ENCODE measurements at regions not wholly inside any gene's neighbourhood (a gene's known extent, or its start where the extent isn't known, plus 50 kb on each side); places are given as distances from the start of the nearest gene placed in this dataset.

GRCh38 chr9:23172206-23172605, 653.8 kb downstream of the ELAVL2 start:
- H3K27me3 Mint-ChIP-seq (ENCODE audit: unreplicated experiment) = no peaks in the 10 kb centered on the region
- H3K4me1 Mint-ChIP-seq (ENCODE audit: unreplicated experiment) = no peaks in the 10 kb centered on the region
- no peak for TF ChIP-seq CTCF (IDR thresholded peaks at IDR 0.05; ENCODE audit: unreplicated experiment)
- DNase-seq (ENCODE audit: low spot score) = no peak
- H3K4me3 Mint-ChIP-seq (ENCODE audit: unreplicated experiment) = no peak overlapping the region
- H3K9me3 Mint-ChIP-seq (ENCODE audit: unreplicated experiment) = no peaks in the 10 kb centered on the region
- H3K36me3 Mint-ChIP-seq (ENCODE audit: low read depth, unreplicated experiment) = no peaks in the 10 kb centered on the region
- H3K27ac Mint-ChIP-seq (ENCODE audit: unreplicated experiment) = no peak overlapping the region

DNA sequence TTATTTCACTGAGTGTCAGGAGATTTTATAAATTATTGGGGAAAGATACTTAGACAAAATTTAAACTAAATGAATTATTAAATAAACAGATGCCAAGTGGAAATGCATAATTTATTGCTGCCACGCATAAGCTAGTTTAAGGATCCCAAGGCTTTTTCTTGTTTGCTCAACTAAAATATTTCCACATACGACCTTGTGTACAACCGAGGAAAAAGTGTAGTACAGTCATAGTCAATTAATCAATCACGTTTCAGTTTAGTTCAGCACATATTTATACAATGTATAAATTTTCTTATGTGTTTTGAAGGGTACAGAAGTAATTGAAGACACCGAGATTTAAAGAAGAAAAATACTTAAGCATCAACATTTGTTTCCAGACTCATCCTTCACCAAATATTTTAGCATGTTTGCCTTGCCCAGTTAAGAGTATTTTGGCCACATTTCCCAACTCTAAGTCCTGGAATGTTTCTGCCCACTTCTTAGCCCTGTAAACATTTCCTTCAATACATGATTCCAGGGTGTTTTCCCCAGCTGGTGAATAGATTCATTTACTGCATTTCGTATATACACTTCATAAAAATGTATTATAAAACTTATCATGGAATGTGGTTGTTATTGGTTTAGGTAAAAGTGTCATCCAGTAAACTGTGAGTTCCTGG, 652.9 kb downstream of the ELAVL2 start:
- Mint-ChIP-seq H3K9me3 (ENCODE audit: unreplicated experiment) (no peaks in the 10 kb centered on the region), H3K27ac (ENCODE audit: unreplicated experiment) (no peak overlapping the region), H3K36me3 (ENCODE audit: low read depth, unreplicated experiment) (no peaks in the 10 kb centered on the region), H3K4me1 (ENCODE audit: unreplicated experiment) (no peaks in the 10 kb centered on the region), H3K4me3 (ENCODE audit: unreplicated experiment) (no peak overlapping the region), H3K27me3 (ENCODE audit: unreplicated experiment) (no peaks in the 10 kb centered on the region)
- TF ChIP-seq CTCF (IDR thresholded peaks at IDR 0.05; ENCODE audit: unreplicated experiment) = no peak
- DNase-seq (ENCODE audit: low spot score) = no peak

GRCh38 chr9:23194281-23194680, 631.8 kb downstream of the ELAVL2 start:
- no peaks in the 10 kb centered on the region for H3K36me3 Mint-ChIP-seq (ENCODE audit: low read depth, unreplicated experiment)
- TF ChIP-seq CTCF (IDR thresholded peaks at IDR 0.05; ENCODE audit: unreplicated experiment) = no peak
- H3K9me3 Mint-ChIP-seq (ENCODE audit: unreplicated experiment) = no peaks in the 10 kb centered on the region

GRCh38 chr9:23215688-23216087, 610.4 kb downstream of the ELAVL2 start:
- Mint-ChIP-seq H3K9me3 (ENCODE audit: unreplicated experiment) (no peaks in the 10 kb centered on the region), H3K27me3 (ENCODE audit: unreplicated experiment) (peaks cover 1% of the 10 kb centered on the region), H3K36me3 (ENCODE audit: low read depth, unreplicated experiment) (no peaks in the 10 kb centered on the region), H3K4me3 (ENCODE audit: unreplicated experiment) (no peak overlapping the region), H3K27ac (ENCODE audit: unreplicated experiment) (no peak overlapping the region), H3K4me1 (ENCODE audit: unreplicated experiment) (no peaks in the 10 kb centered on the region)
- DNase-seq (ENCODE audit: low spot score) = no peak
- no peak for TF ChIP-seq CTCF (IDR thresholded peaks at IDR 0.05; ENCODE audit: unreplicated experiment)

More at GRCh38 chr9:23194281-23194680, 631.8 kb downstream of the ELAVL2 start:
- Mint-ChIP-seq H3K4me3 (ENCODE audit: unreplicated experiment) (no peak overlapping the region), H3K27ac (ENCODE audit: unreplicated experiment) (no peak overlapping the region), H3K27me3 (ENCODE audit: unreplicated experiment) (no peaks in the 10 kb centered on the region), H3K4me1 (ENCODE audit: unreplicated experiment) (peaks cover 2% of the 10 kb centered on the region)
- no peak for DNase-seq (ENCODE audit: low spot score)

- no peaks in the 10 kb centered on the region for H3K36me3 Mint-ChIP-seq (ENCODE audit: low read depth, unreplicated experiment)
- H3K9me3 Mint-ChIP-seq (ENCODE audit: unreplicated experiment) = no peaks in the 10 kb centered on the region
- peaks cover 1% of the 10 kb centered on the region for H3K27me3 Mint-ChIP-seq (ENCODE audit: unreplicated experiment)
- no peak for DNase-seq (ENCODE audit: low spot score)
- H3K4me3 Mint-ChIP-seq (ENCODE audit: unreplicated experiment) = no peak overlapping the region
- TF ChIP-seq CTCF (IDR thresholded peaks at IDR 0.05; ENCODE audit: unreplicated experiment) = no peak
- H3K4me1 Mint-ChIP-seq (ENCODE audit: unreplicated experiment) = no peaks in the 10 kb centered on the region
- H3K27ac Mint-ChIP-seq (ENCODE audit: unreplicated experiment) = no peak overlapping the region
These were observed 606.6 kb downstream of the ELAVL2 start for GRCh38 chr9:23219471-23219870.

Data from endothelial cell (in vitro differentiated cells).